H1 (cell line): ENCODE measurements at regions not wholly inside any gene's neighbourhood (a gene's known extent, or its start where the extent isn't known, plus 50 kb on each side); places are given as distances from the start of the nearest gene placed in this dataset.

Experiments
- CEBPB ChIP-seq: IDR thresholded peaks from 2 replicates; pipeline ENCODE4 v1.6.1; 2012; ENCODE audit warnings: low read depth, low read length
- CHD2 ChIP-seq: IDR thresholded peaks from 2 replicates; pipeline ENCODE4 v1.6.1; 2012; ENCODE audit warnings: low read length, improper control_type of control experiment
- EGR1 ChIP-seq: IDR thresholded peaks from 2 replicates; pipeline ENCODE4 v1.6.1; 2011; ENCODE audit warnings: low read depth, low read length, borderline replicate concordance
- GTF2F1 ChIP-seq: IDR thresholded peaks from 2 replicates; pipeline ENCODE4 v1.6.1; 2012; ENCODE audit warnings: low read depth, low read length, improper control_type of control experiment, borderline replicate concordance
- KDM1A ChIP-seq: fragments of 200-600, 300-600 bp; sonication (generic); IDR thresholded peaks from 2 replicates; pipeline ENCODE4 v1.7.1; 2016; ENCODE audit warnings: mild to moderate bottlenecking, low read length, borderline replicate concordance
- POLR2A ChIP-seq, 2 experiments: IDR thresholded peaks; 1 replicate in 1 of 2; 2 replicates in 1 of 2; pipeline ENCODE4 v1.6.1; 2011; ENCODE audit warnings: low read depth in 2 of 2, low read length in 2 of 2, mild to moderate bottlenecking in 2 of 2; ENCODE audit errors: control extremely low read depth in 1 of 2
- POLR2AphosphoS5 ChIP-seq: IDR thresholded peaks from 2 replicates; pipeline ENCODE4 v1.6.1; 2011; ENCODE audit warnings: low read depth, low read length
- RFX5 ChIP-seq: IDR thresholded peaks from 2 replicates; pipeline ENCODE4 v1.6.1; 2011; ENCODE audit warnings: low read depth, low read length, improper control_type of control experiment, borderline replicate concordance
- TAF1 ChIP-seq: IDR thresholded peaks from 2 replicates; pipeline ENCODE4 v1.6.1; 2011; ENCODE audit warnings: mild to moderate bottlenecking, low read depth, low read length
- TCF12 ChIP-seq: IDR thresholded peaks from 2 replicates; pipeline ENCODE4 v1.6.1; 2011; ENCODE audit warnings: low read depth, mild to moderate bottlenecking, low read length
- TEAD4 ChIP-seq: IDR thresholded peaks from 2 replicates; pipeline ENCODE4 v1.6.1; 2012; ENCODE audit warnings: low read depth, low read length, inconsistent platforms, mixed read lengths
- TF ChIP-seq, protein P1 (sequence below), 3 experiments: IDR thresholded peaks; 1 replicate in 2 of 3; 2 replicates in 1 of 3; pipeline versions ENCODE4 v1.5.1 to v1.6.1; 2011; ENCODE audit warnings: low read length in 3 of 3, mild to moderate bottlenecking in 3 of 3, inconsistent platforms in 2 of 3, low read depth in 1 of 3, moderate library complexity in 1 of 3; ENCODE audit not compliant: insufficient read depth in 1 of 3; ENCODE audit errors: control extremely low read depth in 1 of 3

DNA sequence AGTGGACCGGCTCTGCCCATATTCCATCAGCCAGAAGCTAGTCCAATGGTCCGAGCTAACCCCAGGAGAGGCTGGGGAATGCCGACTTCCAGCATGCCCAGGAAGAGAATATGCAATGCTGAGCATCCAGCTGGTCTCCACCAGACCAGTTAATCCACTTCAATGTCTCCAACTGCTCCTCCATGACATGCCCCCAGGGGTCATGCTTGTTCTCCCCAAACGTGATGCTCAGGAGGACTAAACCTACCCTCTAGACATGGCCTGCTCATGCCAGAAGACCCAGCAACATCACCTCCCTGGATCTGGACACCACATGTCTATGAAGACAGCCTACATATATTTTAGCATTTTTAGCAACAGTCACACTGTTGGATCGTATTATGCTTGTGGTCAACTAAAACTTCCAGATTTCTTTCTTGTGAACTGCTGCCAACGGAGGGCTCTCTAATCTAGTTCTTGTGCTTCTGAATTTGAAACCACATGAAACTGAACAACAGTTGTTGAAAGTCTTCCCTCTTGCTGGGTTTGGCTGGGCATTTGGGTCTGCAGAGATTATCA is 245.1 kb downstream of the SOX9 start:
- TF ChIP-seq CHD2 (no peak), EGR1 (no peak), TCF12 (no peak), CEBPB (no peak), POLR2AphosphoS5 (no peak), KDM1A (no peak), POLR2A (IDR thresholded peaks at IDR 0.05; ENCODE audit: control extremely low read depth in 1 of 2, low read depth in 2 of 2, low read length in 2 of 2) (no peak), TAF1 (no peak), RFX5 (no peak), GTF2F1 (no peak), TEAD4 (no peak)
- TF ChIP-seq, protein P1, sequence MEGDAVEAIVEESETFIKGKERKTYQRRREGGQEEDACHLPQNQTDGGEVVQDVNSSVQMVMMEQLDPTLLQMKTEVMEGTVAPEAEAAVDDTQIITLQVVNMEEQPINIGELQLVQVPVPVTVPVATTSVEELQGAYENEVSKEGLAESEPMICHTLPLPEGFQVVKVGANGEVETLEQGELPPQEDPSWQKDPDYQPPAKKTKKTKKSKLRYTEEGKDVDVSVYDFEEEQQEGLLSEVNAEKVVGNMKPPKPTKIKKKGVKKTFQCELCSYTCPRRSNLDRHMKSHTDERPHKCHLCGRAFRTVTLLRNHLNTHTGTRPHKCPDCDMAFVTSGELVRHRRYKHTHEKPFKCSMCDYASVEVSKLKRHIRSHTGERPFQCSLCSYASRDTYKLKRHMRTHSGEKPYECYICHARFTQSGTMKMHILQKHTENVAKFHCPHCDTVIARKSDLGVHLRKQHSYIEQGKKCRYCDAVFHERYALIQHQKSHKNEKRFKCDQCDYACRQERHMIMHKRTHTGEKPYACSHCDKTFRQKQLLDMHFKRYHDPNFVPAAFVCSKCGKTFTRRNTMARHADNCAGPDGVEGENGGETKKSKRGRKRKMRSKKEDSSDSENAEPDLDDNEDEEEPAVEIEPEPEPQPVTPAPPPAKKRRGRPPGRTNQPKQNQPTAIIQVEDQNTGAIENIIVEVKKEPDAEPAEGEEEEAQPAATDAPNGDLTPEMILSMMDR (IDR thresholded peaks at IDR 0.05; ENCODE audit: control extremely low read depth in 1 of 3, insufficient read depth in 1 of 3, low read depth in 1 of 3, low read length in 3 of 3): peak in 1 of 3 experiments; percentile 7; a peak in 1 of 4 replicates
